CD14-positive monocyte (primary cell): ENCODE measurements at regions not wholly inside any gene's neighbourhood (a gene's known extent, or its start where the extent isn't known, plus 50 kb on each side); places are given as distances from the start of the nearest gene placed in this dataset.

ENCODE experiments used
- DNase-seq, 3 donors: peaks; one replicate each; pipeline ENCODE4 v3.0.0-alpha.2; 2011 to 2022
- H2AFZ ChIP-seq: 2 replicates; pipeline ENCODE4 v1.6.0; 2012; ENCODE audit warnings: mild to moderate bottlenecking, low read depth, low read length, inconsistent platforms; ENCODE audit not compliant: insufficient read depth, poor library complexity, severe bottlenecking
- H3K27ac ChIP-seq, 2 donors: 1 replicate in 1 of 2; 2 replicates in 1 of 2; pipeline ENCODE4 v1.5.1; 2012 to 2013; ENCODE audit warnings: low read length in 2 of 2, control low read depth in 1 of 2, inconsistent platforms in 1 of 2, low read depth in 1 of 2, mild to moderate bottlenecking in 1 of 2
- H3K27me3 ChIP-seq, 2 donors: one replicate each; pipeline versions ENCODE4 v1.6.0 to v1.6.1; 2011 to 2013; ENCODE audit warnings: low read length in 2 of 2; ENCODE audit not compliant: control insufficient read depth in 2 of 2, insufficient read depth in 2 of 2
- H3K36me3 ChIP-seq, 2 donors: replicated peaks in 1 of 2; 1 replicate in 1 of 2; 2 replicates in 1 of 2; pipeline versions ENCODE4 v1.5.1 to v1.6.1; 2012 to 2013; ENCODE audit warnings: low read length in 2 of 2, control low read depth in 1 of 2, inconsistent platforms in 1 of 2, mild to moderate bottlenecking in 1 of 2; ENCODE audit not compliant: insufficient read depth in 2 of 2, control insufficient read depth in 1 of 2
- H3K4me1 ChIP-seq, 2 donors: 1 replicate in 1 of 2; 2 replicates in 1 of 2; pipeline versions ENCODE4 v1.5.1 to v1.6.1; 2012 to 2013; ENCODE audit warnings: low read length in 2 of 2, control low read depth in 1 of 2, inconsistent platforms in 1 of 2, mild to moderate bottlenecking in 1 of 2, moderate library complexity in 1 of 2; ENCODE audit not compliant: insufficient read depth in 2 of 2, control insufficient read depth in 1 of 2
- H3K4me2 ChIP-seq: replicated peaks from 2 replicates; pipeline ENCODE3; 2012; ENCODE audit warnings: low read length, moderate library complexity, mild to moderate bottlenecking; ENCODE audit not compliant: poor library complexity, severe bottlenecking; ENCODE audit errors: extremely low read depth
- H3K4me3 ChIP-seq, 3 experiments: fragments of 200-600 bp in 1 of 3; sonication (generic) in 1 of 3; replicated peaks in 1 of 3; 1 replicate in 2 of 3; 2 replicates in 1 of 3; pipeline ENCODE4 v1.5.1; 2011 to 2013; ENCODE audit warnings: low read length in 3 of 3, mild to moderate bottlenecking in 3 of 3, control low read depth in 2 of 3, low read depth in 2 of 3, inconsistent platforms in 1 of 3, moderate library complexity in 1 of 3
- H3K79me2 ChIP-seq: 2 replicates; pipeline ENCODE4 v1.6.0; 2012; ENCODE audit warnings: mild to moderate bottlenecking, control low read depth, inconsistent platforms, low read length, moderate library complexity; ENCODE audit not compliant: insufficient read depth
- H3K9ac ChIP-seq: 2 replicates; pipeline ENCODE4 v1.6.0; 2017; ENCODE audit warnings: low read length, mild to moderate bottlenecking; ENCODE audit not compliant: insufficient read depth, poor library complexity, severe bottlenecking
- H3K9me3 ChIP-seq, 2 donors: replicated peaks in 1 of 2; 1 replicate in 1 of 2; 2 replicates in 1 of 2; pipeline versions ENCODE4 v1.5.1 to v1.6.1; 2012 to 2013; ENCODE audit warnings: low read length in 2 of 2, control low read depth in 1 of 2; ENCODE audit not compliant: control insufficient read depth in 1 of 2, insufficient read depth in 1 of 2
- H4K20me1 ChIP-seq: 2 replicates; pipeline ENCODE4 v1.6.0; 2012; ENCODE audit warnings: mild to moderate bottlenecking, low read length, control low read depth, moderate library complexity; ENCODE audit not compliant: insufficient read depth
- H3K27ac Mint-ChIP-seq, 7 donors: one replicate each; pipeline ENCODE4 v1.8.0; 2020; ENCODE audit warnings: mild to moderate bottlenecking in 7 of 7, mixed read lengths in 7 of 7, moderate library complexity in 6 of 7, inconsistent platforms in 2 of 7
- H3K27me3 Mint-ChIP-seq, 3 donors: one replicate each; pipeline ENCODE4 v1.8.0; 2021 to 2022; ENCODE audit warnings: low read depth in 3 of 3, mild to moderate bottlenecking in 3 of 3, mixed read lengths in 3 of 3, moderate library complexity in 3 of 3, inconsistent platforms in 1 of 3
- H3K36me3 Mint-ChIP-seq, 2 donors: one replicate each; pipeline ENCODE4 v1.8.0; 2020; ENCODE audit warnings: mixed read lengths in 2 of 2, inconsistent platforms in 1 of 2, mild to moderate bottlenecking in 1 of 2
- H3K4me1 Mint-ChIP-seq: one replicate; pipeline ENCODE4 v1.8.0; 2020; ENCODE audit warnings: mild to moderate bottlenecking, mixed read lengths
- H3K4me3 Mint-ChIP-seq, 2 donors: one replicate each; pipeline ENCODE4 v1.8.0; 2020; ENCODE audit warnings: mild to moderate bottlenecking in 2 of 2, mixed read lengths in 2 of 2, moderate library complexity in 1 of 2
- H3K9me3 Mint-ChIP-seq, 7 donors: one replicate each; pipeline ENCODE4 v1.8.0; 2020 to 2022; ENCODE audit warnings: mixed read lengths in 7 of 7, mild to moderate bottlenecking in 6 of 7, moderate library complexity in 6 of 7, inconsistent platforms in 2 of 7
- WGBS: methylation state at CpG from one replicate; pipeline ENCODE4 v1.1.5; 2013; ENCODE audit warnings: missing lambda C conversion rate; ENCODE audit not compliant: insufficient coverage; 5-methylcytosine and 5-hydroxymethylcytosine counted together
- intact Hi-C, 2 donors: fragments of 100-400 bp; cut with micrococcal nuclease; formaldehyde crosslinking; loops; one replicate each; pipeline versions ENCODE4 v1.15.0 to v1.15.1; 2023
- TF ChIP-seq, protein P1 (sequence below): fragments of 200-600 bp; IDR thresholded peaks from one replicate; pipeline ENCODE4 v1.8.0; 2022; ENCODE audit warnings: antibody characterized with exemption, mild to moderate bottlenecking

- Mint-ChIP-seq H3K36me3 (no peaks in the 10 kb centered on the region), H3K9me3 (peaks cover 2 to 10% (median 8%) of the 10 kb centered on the region in 7 donors), H3K4me3 (no peak overlapping the region), H3K27me3 (peaks cover 0 to 1% (median 0%) of the 10 kb centered on the region in 3 donors), H3K4me1 (no peaks in the 10 kb centered on the region), H3K27ac (no peak overlapping the region)
- H3K27ac ChIP-seq, result no peak overlapping the region
- H3K4me2 ChIP-seq, result no peak overlapping the region
- 100% methylated on average over 3 of the region's 4 CpGs for WGBS
- H3K4me1 ChIP-seq, result no peaks in the 10 kb centered on the region
- no peaks in the 10 kb centered on the region for H3K36me3 ChIP-seq
- H3K9me3 ChIP-seq, result peaks cover 6 to 15% of the 10 kb centered on the region in 2 donors
- no peak for DNase-seq
- H4K20me1 ChIP-seq, result no peaks in the 10 kb centered on the region
- intact Hi-C loops, result no loop called here
- no peaks in the 10 kb centered on the region for H3K79me2 ChIP-seq
- TF ChIP-seq, protein P1, sequence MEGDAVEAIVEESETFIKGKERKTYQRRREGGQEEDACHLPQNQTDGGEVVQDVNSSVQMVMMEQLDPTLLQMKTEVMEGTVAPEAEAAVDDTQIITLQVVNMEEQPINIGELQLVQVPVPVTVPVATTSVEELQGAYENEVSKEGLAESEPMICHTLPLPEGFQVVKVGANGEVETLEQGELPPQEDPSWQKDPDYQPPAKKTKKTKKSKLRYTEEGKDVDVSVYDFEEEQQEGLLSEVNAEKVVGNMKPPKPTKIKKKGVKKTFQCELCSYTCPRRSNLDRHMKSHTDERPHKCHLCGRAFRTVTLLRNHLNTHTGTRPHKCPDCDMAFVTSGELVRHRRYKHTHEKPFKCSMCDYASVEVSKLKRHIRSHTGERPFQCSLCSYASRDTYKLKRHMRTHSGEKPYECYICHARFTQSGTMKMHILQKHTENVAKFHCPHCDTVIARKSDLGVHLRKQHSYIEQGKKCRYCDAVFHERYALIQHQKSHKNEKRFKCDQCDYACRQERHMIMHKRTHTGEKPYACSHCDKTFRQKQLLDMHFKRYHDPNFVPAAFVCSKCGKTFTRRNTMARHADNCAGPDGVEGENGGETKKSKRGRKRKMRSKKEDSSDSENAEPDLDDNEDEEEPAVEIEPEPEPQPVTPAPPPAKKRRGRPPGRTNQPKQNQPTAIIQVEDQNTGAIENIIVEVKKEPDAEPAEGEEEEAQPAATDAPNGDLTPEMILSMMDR, result no peak
- no peaks in the 10 kb centered on the region for H3K27me3 ChIP-seq
- no peak overlapping the region for H3K4me3 ChIP-seq
- no peak overlapping the region for H2AFZ ChIP-seq
- no peak overlapping the region for H3K9ac ChIP-seq
Measured at GRCh38 chr1:239260842-239261241, 125.5 kb upstream of the CHRM3 start.

DNA sequence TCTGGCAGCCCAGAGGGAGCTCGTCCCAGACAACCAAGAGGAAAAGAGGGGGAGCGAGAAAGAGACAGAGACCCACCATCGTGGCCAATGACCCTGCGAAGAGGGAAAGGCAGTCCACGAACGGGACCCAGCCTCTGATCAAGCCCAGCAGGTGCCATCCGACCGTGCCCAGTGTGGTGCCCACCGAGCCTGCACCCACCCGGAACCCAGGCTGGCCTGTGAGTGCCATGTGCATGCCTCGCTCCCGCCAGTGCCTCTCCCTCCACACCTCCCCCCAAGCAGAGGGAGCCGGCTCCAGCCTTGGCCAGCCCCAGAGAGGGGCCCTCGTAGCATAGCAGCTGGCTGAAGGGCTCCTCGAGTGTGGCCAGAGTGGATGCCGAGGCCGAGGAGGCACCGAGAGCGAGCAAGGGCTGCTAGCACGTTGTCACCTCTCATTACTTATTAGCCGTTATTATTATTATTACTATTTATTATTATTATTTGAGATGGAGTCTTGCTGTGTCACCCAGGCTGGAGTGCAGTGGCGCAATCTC, 130.7 kb upstream of the CHRM3 start:
- Histone ChIP-seq H4K20me1 (no peaks in the 10 kb centered on the region), H3K9me3 (peaks cover 6 to 26% of the 10 kb centered on the region in 2 donors), H3K27ac (no peak overlapping the region), H3K9ac (no peak overlapping the region), H3K4me3 (no peak overlapping the region), H3K27me3 (no peaks in the 10 kb centered on the region), H2AFZ (no peak overlapping the region), H3K4me1 (no peaks in the 10 kb centered on the region), H3K4me2 (no peak overlapping the region), H3K79me2 (no peaks in the 10 kb centered on the region), H3K36me3 (no peaks in the 10 kb centered on the region)
- Mint-ChIP-seq H3K9me3 (peaks cover 6 to 19% (median 9%) of the 10 kb centered on the region in 7 donors), H3K27me3 (peaks cover 0 to 1% (median 0%) of the 10 kb centered on the region in 3 donors), H3K27ac (no peak overlapping the region), H3K36me3 (no peaks in the 10 kb centered on the region), H3K4me1 (peaks cover under 1% of the 10 kb centered on the region), H3K4me3 (no peak overlapping the region)
- TF ChIP-seq, protein P1, result no peak
- DNase-seq, result no peak
- intact Hi-C loops, result no loop called here
- WGBS, result 93% methylated on average over 15 of the region's 22 CpGs
